NCI-H1436 treated with DMSO at 0.1 percent for 48 hours (cell line): ENCODE measurements at regions not wholly inside any gene's neighbourhood (a gene's known extent, or its start where the extent isn't known, plus 50 kb on each side); places are given as distances from the start of the nearest gene placed in this dataset.

Experiments
- DNase-seq: peaks from one replicate; lab custom pipeline; 2025; lab: John Stamatoyannopoulos, UW

DNA sequence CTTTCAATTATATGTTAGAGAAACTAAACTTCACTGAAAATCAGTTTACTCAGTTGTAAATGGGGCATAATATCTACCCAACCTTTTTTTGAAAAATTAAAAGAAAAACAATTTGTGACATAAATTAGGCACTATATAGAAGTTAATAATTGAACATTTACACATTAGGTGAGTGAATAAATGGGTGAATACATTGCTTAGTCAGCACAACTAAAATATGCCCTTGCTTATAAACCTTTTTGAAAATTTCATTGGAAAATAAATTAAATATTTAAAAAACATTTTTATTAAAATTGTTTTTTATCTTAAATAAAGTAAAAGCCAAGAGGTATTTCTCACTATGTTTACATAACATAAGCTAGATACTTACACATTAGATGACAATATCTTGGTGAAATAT, 994.5 kb upstream of the TENM4 start:
- no peak for DNase-seq

- DNase-seq, result no peak
Measured at GRCh38 chr11:80432057-80432456, 991.2 kb upstream of the TENM4 start.

DNA sequence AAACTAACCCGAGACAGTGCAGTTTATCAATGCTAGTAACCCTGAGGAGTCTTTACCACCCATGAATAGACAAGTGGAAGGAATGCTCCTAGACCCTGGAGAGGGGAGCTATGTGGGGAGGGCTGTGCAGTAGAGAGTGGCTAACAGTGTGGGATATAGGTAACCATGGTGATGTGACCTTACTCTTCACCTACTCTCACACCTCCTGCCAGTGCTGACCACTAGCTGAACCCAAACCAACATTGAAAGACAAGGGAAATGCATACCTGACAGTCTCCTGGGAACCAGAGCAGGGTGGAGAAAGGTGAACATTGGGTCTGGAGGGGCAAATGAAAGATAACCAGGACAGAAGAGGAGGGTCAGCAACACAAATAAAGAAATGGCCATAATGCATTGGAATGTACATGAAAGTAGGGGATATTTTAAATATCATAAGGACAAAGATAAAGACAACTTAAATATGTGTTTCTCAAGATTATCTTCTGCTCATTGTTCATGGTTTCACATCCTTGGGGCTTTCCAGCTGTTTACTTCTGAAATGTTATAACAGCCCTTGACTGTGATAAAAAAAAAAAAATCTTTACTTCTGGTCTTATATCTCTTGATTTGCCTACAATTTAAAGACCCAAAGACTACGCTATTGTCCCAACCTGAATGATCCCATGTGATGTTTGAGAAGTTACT, 983.3 kb upstream of the TENM4 start:
- no peak for DNase-seq

DNA sequence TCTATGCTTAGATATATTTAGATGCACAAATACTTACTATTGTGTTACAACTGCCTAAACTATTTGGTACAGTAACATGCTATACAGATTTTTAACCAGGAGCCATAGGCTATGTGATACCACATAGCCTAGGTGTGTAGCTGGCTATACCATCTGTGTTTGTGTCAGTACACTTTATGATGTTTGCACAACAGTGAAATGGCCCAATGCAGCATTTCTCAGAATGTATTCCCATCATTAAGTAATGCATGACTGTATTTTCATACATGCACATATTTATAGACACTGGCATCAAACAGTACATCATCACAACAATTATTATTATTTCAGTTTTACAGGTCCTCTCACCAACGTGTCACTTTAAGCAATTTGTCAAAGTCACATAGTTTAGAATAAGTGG, 979.5 kb upstream of the TENM4 start:
- no peak for DNase-seq

DNA sequence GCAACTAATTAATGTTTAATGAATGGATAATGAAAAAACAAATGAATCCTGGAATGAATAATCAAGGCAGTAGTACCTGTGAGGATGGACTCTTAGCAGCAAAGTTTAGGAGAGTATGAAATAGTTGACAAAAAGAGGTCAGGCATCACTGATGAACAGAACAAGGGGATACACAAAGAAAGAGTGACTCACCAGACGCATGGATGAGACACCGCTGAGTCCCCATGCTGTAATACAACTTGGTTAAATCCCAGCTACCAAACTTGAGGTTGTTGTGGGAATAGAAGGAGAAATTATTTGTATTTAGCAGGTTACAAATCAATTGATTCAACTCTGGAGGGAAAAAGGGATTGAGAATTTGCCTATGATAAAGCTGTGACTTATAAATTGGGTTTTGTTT, 976.9 kb upstream of the TENM4 start:
- DNase-seq, result no peak

GRCh38 chr11:80415580-80415979, 974.8 kb upstream of the TENM4 start:
- no peak for DNase-seq

DNA sequence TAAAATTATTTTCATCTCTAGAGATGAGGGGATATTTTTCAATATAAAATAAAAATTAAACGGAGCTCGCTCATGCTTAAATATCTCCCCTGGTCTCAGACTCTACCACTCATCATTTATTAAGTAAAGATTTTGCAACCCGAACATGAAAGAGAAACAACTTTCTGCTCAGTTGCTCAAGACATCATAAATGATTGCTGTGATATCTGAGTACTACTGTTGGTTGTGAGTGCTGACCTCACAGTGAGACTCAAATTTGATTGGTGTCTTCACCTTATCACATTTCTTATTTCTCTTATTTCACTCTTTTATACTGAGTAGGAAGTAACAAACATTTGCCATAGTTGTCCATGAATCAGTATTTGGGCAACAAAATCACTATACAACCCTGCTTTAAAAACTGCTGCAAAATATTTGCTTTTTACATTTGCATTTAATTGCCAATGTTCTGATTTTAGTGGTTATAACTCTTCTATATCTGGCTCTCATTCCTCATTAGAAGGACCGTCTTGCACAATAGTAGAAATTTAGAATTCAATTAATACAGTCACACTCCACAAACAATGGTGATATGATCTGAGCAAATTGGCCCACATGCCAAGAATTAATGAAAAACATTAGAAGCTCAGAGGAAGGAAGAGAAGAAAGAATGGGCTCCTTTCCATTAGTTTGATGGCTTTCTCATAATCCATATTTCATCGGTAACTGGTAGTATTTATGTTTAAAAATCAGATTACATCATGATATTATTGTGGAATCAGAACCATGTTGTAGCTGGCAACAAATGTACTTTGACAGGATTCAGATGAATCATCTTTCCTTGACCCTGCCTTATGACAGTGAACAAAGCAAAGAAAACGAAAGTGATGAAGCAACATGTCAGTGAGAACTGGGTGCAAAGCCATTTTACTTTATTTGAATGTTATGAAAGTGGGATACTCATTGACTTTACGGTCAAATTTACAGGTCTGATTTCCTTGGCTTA, 973.6 kb upstream of the TENM4 start:
- DNase-seq, result no peak

- DNase-seq, result no peak
Measured at GRCh38 chr11:80412604-80413003, 971.8 kb upstream of the TENM4 start.

GRCh38 chr11:80393210-80393609, 952.4 kb upstream of the TENM4 start:
- DNase-seq, result no peak

DNA sequence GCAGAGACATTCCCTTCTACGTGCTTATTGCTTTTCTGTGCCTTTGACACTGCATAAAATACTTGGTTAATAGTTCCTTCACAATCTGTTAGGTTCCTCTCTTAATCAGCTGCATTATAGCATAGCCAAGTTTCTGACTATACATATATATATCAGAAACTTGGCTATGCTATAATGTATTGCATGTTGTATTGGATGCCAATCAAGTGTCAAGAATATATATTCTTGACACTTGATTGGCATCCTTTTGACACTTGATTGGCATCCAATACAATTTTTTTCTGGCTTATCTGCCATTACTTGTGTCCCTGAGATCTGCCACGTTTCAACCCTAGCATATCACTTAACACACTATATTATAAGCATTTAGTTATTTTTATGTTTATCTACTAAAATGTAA, 949.7 kb upstream of the TENM4 start:
- DNase-seq, result no peak

DNA sequence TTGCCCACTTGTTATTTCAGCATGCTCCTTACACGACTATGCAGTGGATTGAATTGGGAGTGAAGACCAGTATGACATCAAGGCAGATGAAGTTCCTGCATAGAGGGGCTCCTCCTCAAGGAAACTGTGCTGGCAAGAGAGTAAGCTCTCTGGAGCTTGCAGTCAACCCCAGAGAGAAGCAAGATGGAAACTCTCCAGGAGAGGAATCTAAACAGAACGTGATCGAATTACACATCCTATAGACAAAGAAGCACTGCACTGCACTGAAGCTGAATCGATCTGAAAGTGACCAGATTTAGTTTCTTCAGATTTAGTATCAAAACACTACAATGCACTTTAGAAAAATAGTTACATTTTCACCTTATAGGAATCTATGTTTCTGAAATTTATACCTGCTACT, 947.7 kb upstream of the TENM4 start:
- no peak for DNase-seq

- no peak for DNase-seq
Measured at GRCh38 chr11:80388130-80388529, 947.3 kb upstream of the TENM4 start.

- DNase-seq, result no peak
Measured at GRCh38 chr11:80383655-80384054, 942.8 kb upstream of the TENM4 start.

GRCh38 chr11:80379620-80380278, 938.9 kb upstream of the TENM4 start:
- no peak for DNase-seq

GRCh38 chr11:80371931-80372330, 931.1 kb upstream of the TENM4 start:
- DNase-seq, result no peak

DNA sequence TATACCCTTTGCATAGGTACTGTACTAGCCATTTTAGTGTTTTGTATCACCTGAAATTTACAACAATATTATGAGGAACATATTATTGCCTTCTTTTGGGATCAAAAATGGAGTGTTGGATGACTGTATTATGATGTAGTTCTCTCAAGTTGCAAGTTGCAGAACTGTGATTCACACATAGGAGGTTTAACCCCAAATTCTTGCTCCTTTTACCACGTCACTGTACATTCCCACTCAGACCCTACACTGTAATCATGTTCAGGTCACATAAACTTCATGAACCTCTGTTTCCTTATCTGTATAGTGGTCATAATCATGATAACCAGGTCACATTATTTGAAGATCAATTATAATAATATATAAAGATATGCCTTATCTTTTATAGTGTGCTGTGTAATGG, 925.1 kb upstream of the TENM4 start:
- no peak for DNase-seq

DNA sequence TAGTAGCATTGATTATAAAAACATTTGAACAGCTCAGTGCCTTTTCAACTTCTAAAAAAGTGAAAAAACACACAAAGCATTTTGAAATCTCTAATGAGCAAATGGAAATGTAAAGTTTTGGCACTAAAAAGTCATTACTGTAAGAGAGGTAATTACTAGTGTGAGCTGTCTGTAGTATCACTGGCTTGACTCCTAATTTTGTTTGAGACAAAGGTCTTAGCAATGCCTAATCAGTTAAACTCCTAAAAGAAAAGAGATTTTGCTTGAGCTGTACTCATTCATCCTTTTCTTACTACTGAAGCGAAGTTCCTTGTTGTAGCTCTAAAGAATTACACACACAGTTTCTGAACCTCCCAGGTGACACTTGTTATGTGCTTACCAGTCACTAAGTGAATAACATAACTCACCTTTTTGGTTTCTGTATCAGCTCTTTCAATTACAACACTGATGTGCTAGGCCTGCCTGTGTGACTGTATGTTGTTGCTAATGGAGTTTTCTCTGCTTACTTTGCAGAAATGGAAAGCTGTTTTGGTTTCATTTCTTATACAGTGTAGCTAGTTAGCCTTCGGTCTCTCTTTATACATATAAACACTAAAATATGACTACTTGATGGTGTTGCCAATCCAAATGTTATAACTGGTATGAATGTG, 924.4 kb upstream of the TENM4 start:
- DNase-seq, result no peak

DNA sequence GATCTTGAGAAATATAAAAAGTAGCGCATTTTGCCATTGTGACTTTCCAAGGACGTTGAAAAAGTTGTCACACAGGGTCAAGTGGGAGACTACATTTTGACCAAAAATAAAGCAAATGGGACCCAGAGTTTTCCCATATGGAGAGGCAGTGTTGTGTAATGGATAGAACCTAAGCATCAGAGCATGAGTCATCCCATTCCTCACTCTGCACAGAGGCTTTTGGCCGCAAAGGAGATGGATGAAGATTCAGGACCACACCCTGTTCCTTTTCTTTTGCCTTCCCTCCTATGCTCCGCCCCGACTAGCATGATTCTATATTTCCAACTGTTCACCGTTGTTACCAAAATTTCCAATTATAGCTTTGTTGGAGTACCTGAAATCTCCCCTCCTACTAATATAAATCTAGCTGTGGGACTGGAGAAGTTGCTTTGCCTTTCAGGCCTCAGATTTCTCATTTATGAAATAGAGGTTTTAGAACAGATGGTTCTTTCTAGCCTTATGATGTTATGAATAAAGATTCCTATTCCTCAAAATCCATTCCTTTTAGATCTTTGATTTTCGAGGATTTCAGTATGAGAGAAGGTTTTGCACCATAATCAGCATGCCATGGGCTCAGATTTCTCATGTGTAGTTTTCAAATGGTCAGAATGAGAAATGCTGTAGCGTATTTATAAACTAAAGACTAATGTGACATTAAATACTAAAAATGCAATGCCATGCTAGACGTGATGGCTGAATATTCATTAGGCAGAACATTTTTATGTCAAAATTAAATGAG, 921.9 kb upstream of the TENM4 start:
- no peak for DNase-seq

- DNase-seq, result no peak
Measured at GRCh38 chr11:80355251-80355650, 914.4 kb upstream of the TENM4 start.

GRCh38 chr11:80350541-80350940, 909.7 kb upstream of the TENM4 start:
- DNase-seq, result no peak

- no peak for DNase-seq
Measured at GRCh38 chr11:80349997-80350396, 909.2 kb upstream of the TENM4 start.
